H9 (cell line): ENCODE measurements at regions not wholly inside any gene's neighbourhood (a gene's known extent, or its start where the extent isn't known, plus 50 kb on each side); places are given as distances from the start of the nearest gene placed in this dataset.

Experiments
- DNase-seq: peaks from one replicate; pipeline ENCODE4 v3.0.0-alpha.2; 2017
- H2AFZ ChIP-seq: one replicate; pipeline ENCODE4 v1.6.1; 2013; ENCODE audit warnings: mild to moderate bottlenecking, low read length, control low read depth, moderate library complexity
- H2AK5ac ChIP-seq: 2 replicates; pipeline ENCODE4 v1.6.1; 2013; ENCODE audit warnings: low read length, control low read depth, mixed read lengths; ENCODE audit not compliant: insufficient read length
- H2BK120ac ChIP-seq: one replicate; pipeline ENCODE4 v1.6.1; 2013; ENCODE audit warnings: low read depth, mild to moderate bottlenecking, low read length, control low read depth, inconsistent platforms; ENCODE audit not compliant: poor library complexity, severe bottlenecking
- H2BK12ac ChIP-seq: 2 replicates; pipeline ENCODE4 v1.6.1; 2013; ENCODE audit warnings: low read length, control low read depth, mixed read lengths, low read depth; ENCODE audit not compliant: insufficient read length
- H2BK15ac ChIP-seq: 2 replicates; pipeline ENCODE4 v1.6.1; 2013; ENCODE audit warnings: low read depth, low read length, control low read depth
- H2BK20ac ChIP-seq: one replicate; pipeline ENCODE4 v1.6.1; 2013; ENCODE audit warnings: low read depth, mild to moderate bottlenecking, low read length, control low read depth, inconsistent platforms; ENCODE audit not compliant: poor library complexity, severe bottlenecking
- H2BK5ac ChIP-seq: 2 replicates; pipeline ENCODE4 v1.6.1; 2013; ENCODE audit warnings: low read length, control low read depth, mixed read lengths; ENCODE audit not compliant: insufficient read length
- H3K14ac ChIP-seq: 2 replicates; pipeline ENCODE4 v1.6.1; 2013; ENCODE audit warnings: low read length, control low read depth; ENCODE audit not compliant: insufficient read depth
- H3K18ac ChIP-seq: 2 replicates; pipeline ENCODE4 v1.6.1; 2013; ENCODE audit warnings: low read depth, mild to moderate bottlenecking, mixed read lengths, low read length, control low read depth; ENCODE audit not compliant: insufficient read length
- H3K23ac ChIP-seq: 2 replicates; pipeline ENCODE4 v1.6.1; 2013; ENCODE audit warnings: low read length, control low read depth, mixed read lengths, low read depth; ENCODE audit not compliant: insufficient read length
- H3K23me2 ChIP-seq: 2 replicates; pipeline ENCODE4 v1.6.1; 2013; ENCODE audit warnings: low read depth, mild to moderate bottlenecking, mixed read lengths, low read length, control low read depth; ENCODE audit not compliant: insufficient read length, poor library complexity, severe bottlenecking
- H3K27ac ChIP-seq: 2 replicates; pipeline ENCODE4 v1.5.1; 2013; ENCODE audit warnings: low read length, control low read depth, mixed read lengths, low read depth; ENCODE audit not compliant: insufficient read length
- H3K27me3 ChIP-seq: 2 replicates; pipeline ENCODE4 v1.6.1; 2013; ENCODE audit warnings: low read length, control low read depth, inconsistent platforms; ENCODE audit not compliant: insufficient read depth
- H3K4ac ChIP-seq: 2 replicates; pipeline ENCODE4 v1.6.1; 2013; ENCODE audit warnings: low read depth, mild to moderate bottlenecking, control low read depth, inconsistent platforms, low read length, moderate library complexity
- H3K4me1 ChIP-seq: 2 replicates; pipeline ENCODE4 v1.6.1; 2013; ENCODE audit warnings: low read length, control low read depth, inconsistent platforms; ENCODE audit not compliant: insufficient read depth
- H3K4me2 ChIP-seq: 2 replicates; pipeline ENCODE4 v1.6.1; 2013; ENCODE audit warnings: low read length, control low read depth, mixed read lengths; ENCODE audit not compliant: insufficient read length, insufficient read depth
- H3K56ac ChIP-seq: 2 replicates; pipeline ENCODE4 v1.6.1; 2013; ENCODE audit warnings: low read depth, mild to moderate bottlenecking, mixed read lengths, low read length, control low read depth; ENCODE audit not compliant: insufficient read length
- H3K79me1 ChIP-seq: 2 replicates; pipeline ENCODE4 v1.6.1; 2013; ENCODE audit warnings: low read depth, mild to moderate bottlenecking, moderate library complexity, low read length, control low read depth, inconsistent platforms; ENCODE audit not compliant: insufficient read depth, poor library complexity, severe bottlenecking
- H3K79me2 ChIP-seq: 2 replicates; pipeline ENCODE4 v1.6.1; 2013; ENCODE audit warnings: low read length, control low read depth, inconsistent platforms; ENCODE audit not compliant: insufficient read depth
- H3K9ac ChIP-seq: 2 replicates; pipeline ENCODE4 v1.6.1; 2013; ENCODE audit warnings: low read length, control low read depth, mixed read lengths; ENCODE audit not compliant: insufficient read length; ENCODE audit errors: extremely low read depth
- H3K9me3 ChIP-seq: one replicate; pipeline ENCODE4 v1.6.1; 2013; ENCODE audit warnings: low read depth, low read length, inconsistent platforms; ENCODE audit not compliant: control insufficient read depth
- H3T11ph ChIP-seq: one replicate; pipeline ENCODE4 v1.6.1; 2013; ENCODE audit warnings: mild to moderate bottlenecking, low read length, control low read depth, inconsistent platforms
- H4K20me1 ChIP-seq: one replicate; pipeline ENCODE4 v1.6.1; 2013; ENCODE audit not compliant: control insufficient read depth, insufficient read length, insufficient read depth
- H4K5ac ChIP-seq: 2 replicates; pipeline ENCODE4 v1.6.1; 2013; ENCODE audit warnings: low read depth, mild to moderate bottlenecking, mixed read lengths, low read length, control low read depth; ENCODE audit not compliant: insufficient read length
- H4K8ac ChIP-seq: replicated peaks from 2 replicates; pipeline ENCODE4 v1.6.1; 2013; ENCODE audit warnings: low read length, control low read depth, mixed read lengths, low read depth; ENCODE audit not compliant: insufficient read length
- H4K91ac ChIP-seq: 2 replicates; pipeline ENCODE4 v1.6.1; 2013; ENCODE audit warnings: low read depth, mild to moderate bottlenecking, moderate library complexity, mixed read lengths, low read length, control low read depth; ENCODE audit not compliant: insufficient read length
- H3K27ac Mint-ChIP-seq, 3 experiments: 2 replicates in 2 of 3; 3 replicates in 1 of 3; pipeline ENCODE4 v1.8.0; 2020 to 2021; ENCODE audit warnings: mixed read lengths in 3 of 3, mild to moderate bottlenecking in 1 of 3, moderate library complexity in 1 of 3
- H3K27me3 Mint-ChIP-seq: 2 replicates; pipeline ENCODE4 v1.8.0; 2021; ENCODE audit warnings: low read depth, mild to moderate bottlenecking, moderate library complexity, mixed read lengths
- H3K36me3 Mint-ChIP-seq, 3 experiments: 2 replicates in 2 of 3; 3 replicates in 1 of 3; pipeline ENCODE4 v1.8.0; 2020 to 2021; ENCODE audit warnings: low read depth in 3 of 3, mixed read lengths in 3 of 3; ENCODE audit not compliant: insufficient read depth in 1 of 3
- H3K4me1 Mint-ChIP-seq, 2 experiments: 2 replicates each; pipeline ENCODE4 v1.8.0; 2020; ENCODE audit warnings: mixed read lengths in 2 of 2
- H3K4me3 Mint-ChIP-seq, 2 experiments: 2 replicates in 1 of 2; 3 replicates in 1 of 2; pipeline ENCODE4 v1.8.0; 2020 to 2021; ENCODE audit warnings: mild to moderate bottlenecking in 2 of 2, mixed read lengths in 2 of 2, moderate library complexity in 1 of 2
- H3K9me3 Mint-ChIP-seq, 2 experiments: 2 replicates in 1 of 2; 3 replicates in 1 of 2; pipeline ENCODE4 v1.8.0; 2020; ENCODE audit warnings: mild to moderate bottlenecking in 2 of 2, mixed read lengths in 2 of 2, moderate library complexity in 1 of 2
- WGBS: extraction: QIAGEN DNeasy Blood & Tissue Kit; methylation state at CpG from one replicate; pipeline ENCODE4 v1.1.7; 2013; ENCODE audit warnings: missing lambda C conversion rate, low lambda C conversion rate, mixed read lengths; ENCODE audit not compliant: insufficient read length; ENCODE audit errors: extremely low coverage; 5-methylcytosine and 5-hydroxymethylcytosine counted together
- TF ChIP-seq, protein P1 (sequence below): fragments of 200-600 bp; sonication (generic); conservative IDR thresholded peaks from 3 replicates; pipeline ENCODE4 v1.8.0; 2021; ENCODE audit warnings: antibody characterized with exemption, mild to moderate bottlenecking

DNA sequence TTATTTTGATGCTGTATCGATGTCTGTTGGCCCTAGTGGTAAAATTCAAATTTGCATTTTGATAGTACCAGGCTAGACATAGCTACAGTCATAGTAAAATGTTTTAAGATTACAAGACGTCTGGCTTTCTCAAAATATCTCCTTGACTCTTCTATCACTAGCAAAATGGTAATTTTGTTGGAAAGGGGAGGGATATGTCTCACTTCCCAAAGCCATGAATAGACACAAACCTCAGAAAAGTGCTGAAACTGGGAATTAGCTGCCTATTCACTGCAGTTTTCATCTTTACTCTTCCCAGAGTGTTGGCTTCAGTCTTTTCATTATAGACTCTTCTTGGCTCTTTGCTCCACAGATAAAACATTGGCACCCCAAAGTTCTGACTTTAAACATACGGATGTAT is 1009.9 kb downstream of the ADGRL2 start:
- no peak overlapping the region for H4K5ac ChIP-seq
- no peak for DNase-seq
- no peaks in the 10 kb centered on the region for H3K79me1 ChIP-seq
- H4K20me1 ChIP-seq: no peaks in the 10 kb centered on the region
- H2BK15ac ChIP-seq: no peak overlapping the region
- Mint-ChIP-seq H3K4me1 (peaks cover 14 to 26% of the 10 kb centered on the region in 2 experiments), H3K36me3 (peaks cover 0 to 6% (median 0%) of the 10 kb centered on the region in 3 experiments; a peak in 3 of 7 replicates), H3K9me3 (no peaks in the 10 kb centered on the region), H3K4me3 (no peak overlapping the region), H3K27ac (no peak overlapping the region), H3K27me3 (no peaks in the 10 kb centered on the region)
- H3K27me3 ChIP-seq: no peaks in the 10 kb centered on the region
- no peak overlapping the region for H3K18ac ChIP-seq
- H3K79me2 ChIP-seq: no peaks in the 10 kb centered on the region
- H2AK5ac ChIP-seq: no peak overlapping the region
- TF ChIP-seq, protein P1, sequence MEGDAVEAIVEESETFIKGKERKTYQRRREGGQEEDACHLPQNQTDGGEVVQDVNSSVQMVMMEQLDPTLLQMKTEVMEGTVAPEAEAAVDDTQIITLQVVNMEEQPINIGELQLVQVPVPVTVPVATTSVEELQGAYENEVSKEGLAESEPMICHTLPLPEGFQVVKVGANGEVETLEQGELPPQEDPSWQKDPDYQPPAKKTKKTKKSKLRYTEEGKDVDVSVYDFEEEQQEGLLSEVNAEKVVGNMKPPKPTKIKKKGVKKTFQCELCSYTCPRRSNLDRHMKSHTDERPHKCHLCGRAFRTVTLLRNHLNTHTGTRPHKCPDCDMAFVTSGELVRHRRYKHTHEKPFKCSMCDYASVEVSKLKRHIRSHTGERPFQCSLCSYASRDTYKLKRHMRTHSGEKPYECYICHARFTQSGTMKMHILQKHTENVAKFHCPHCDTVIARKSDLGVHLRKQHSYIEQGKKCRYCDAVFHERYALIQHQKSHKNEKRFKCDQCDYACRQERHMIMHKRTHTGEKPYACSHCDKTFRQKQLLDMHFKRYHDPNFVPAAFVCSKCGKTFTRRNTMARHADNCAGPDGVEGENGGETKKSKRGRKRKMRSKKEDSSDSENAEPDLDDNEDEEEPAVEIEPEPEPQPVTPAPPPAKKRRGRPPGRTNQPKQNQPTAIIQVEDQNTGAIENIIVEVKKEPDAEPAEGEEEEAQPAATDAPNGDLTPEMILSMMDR: no peak
- H3K14ac ChIP-seq: no peak overlapping the region
- no peaks in the 10 kb centered on the region for H3K9me3 ChIP-seq
- H2BK120ac ChIP-seq: no peak overlapping the region
- H2AFZ ChIP-seq: no peak overlapping the region
- no peak overlapping the region for H2BK20ac ChIP-seq
- H2BK12ac ChIP-seq: no peak overlapping the region
- H3K9ac ChIP-seq: no peak overlapping the region
- no peak overlapping the region for H2BK5ac ChIP-seq
- H3K4me1 ChIP-seq: peaks cover 3% of the 10 kb centered on the region
- H4K91ac ChIP-seq: no peak overlapping the region
- whole genome bisulfite sequencing: no CpG with 5 or more reads among the region's 3 CpGs
- H3T11ph ChIP-seq: no peak overlapping the region
- H3K4me2 ChIP-seq: no peak overlapping the region
- no peak overlapping the region for H3K27ac ChIP-seq
- H3K56ac ChIP-seq: no peak overlapping the region
- H3K23ac ChIP-seq: no peak overlapping the region
- H3K23me2 ChIP-seq: no peaks in the 10 kb centered on the region
- H4K8ac ChIP-seq: no peak overlapping the region
- no peak overlapping the region for H3K4ac ChIP-seq
